HT1080 (cell line): ENCODE measurements at regions not wholly inside any gene's neighbourhood (a gene's known extent, or its start where the extent isn't known, plus 50 kb on each side); places are given as distances from the start of the nearest gene placed in this dataset.

Experiments
- DNase-seq: peaks from one replicate; pipeline ENCODE4 v3.0.0-alpha.2; 2015; ENCODE audit warnings: low read depth

GRCh38 chr15:94177112-94177511 is 54.2 kb upstream of the MCTP2 start:
- DNase-seq, result peak; percentile 3

- no peak for DNase-seq
Observed at GRCh38 chr15:94175420-94175819, 55.9 kb upstream of the MCTP2 start.

- peak; percentile 85 for DNase-seq
Observed at GRCh38 chr15:94174399-94174802, 57.0 kb upstream of the MCTP2 start.

GRCh38 chr15:94168250-94168649 is 63.1 kb upstream of the MCTP2 start:
- DNase-seq, result no peak

GRCh38 chr15:94164971-94165370 is 66.4 kb upstream of the MCTP2 start:
- no peak for DNase-seq

GRCh38 chr15:94164202-94164807 is 67.1 kb upstream of the MCTP2 start:
- peak; percentile 51 for DNase-seq

GRCh38 chr15:94162939-94163338 is 68.4 kb upstream of the MCTP2 start:
- no peak for DNase-seq

GRCh38 chr15:94154255-94154654 is 77.1 kb upstream of the MCTP2 start:
- no peak for DNase-seq

GRCh38 chr15:94145046-94145445 is 86.3 kb upstream of the MCTP2 start:
- DNase-seq, result no peak

GRCh38 chr15:94141802-94142201 is 89.6 kb upstream of the MCTP2 start:
- no peak for DNase-seq

GRCh38 chr15:94135486-94136147 is 95.7 kb upstream of the MCTP2 start:
- DNase-seq, result no peak

GRCh38 chr15:94131875-94132274 is 99.5 kb upstream of the MCTP2 start:
- DNase-seq, result no peak

GRCh38 chr15:94130504-94130903 is 100.9 kb upstream of the MCTP2 start:
- no peak for DNase-seq

GRCh38 chr15:94127006-94127405 is 104.4 kb upstream of the MCTP2 start:
- DNase-seq, result no peak

GRCh38 chr15:94125698-94126097 is 105.7 kb upstream of the MCTP2 start:
- DNase-seq, result no peak

- no peak for DNase-seq
Observed at GRCh38 chr15:94125156-94125555, 106.2 kb upstream of the MCTP2 start.

GRCh38 chr15:94122516-94122915 is 108.8 kb upstream of the MCTP2 start:
- DNase-seq, result no peak

- peak; percentile 65 for DNase-seq
Observed at GRCh38 chr15:94119923-94120775, 111.2 kb upstream of the MCTP2 start.

- DNase-seq, result no peak
Observed at GRCh38 chr15:94119298-94119811, 112.0 kb upstream of the MCTP2 start.

GRCh38 chr15:94110476-94111130 is 120.8 kb upstream of the MCTP2 start:
- no peak for DNase-seq

GRCh38 chr15:94107652-94108051 is 123.7 kb upstream of the MCTP2 start:
- DNase-seq, result no peak

- DNase-seq, result peak; percentile 22
Observed at GRCh38 chr15:94105760-94106159, 125.6 kb upstream of the MCTP2 start.
